ENCODE measurements at regions not wholly inside any gene's neighbourhood (a gene's known extent, or its start where the extent isn't known, plus 50 kb on each side); places are given as distances from the start of the nearest gene placed in this dataset.
"Not testable (repeated sequence)": the region's sequence is repeated elsewhere in the genome, so short reads cannot be mapped to it uniquely, and the experiment has no call there.

GRCh38 chr12:8308611-8309010 lies 81.2 kb upstream of the FAM90A1 start:
- TF ChIP-seq CTCF (conservative IDR thresholded peaks at IDR 0.05; ENCODE audit: low read length); EZH2phosphoT487 (IDR thresholded peaks at IDR 0.05; ENCODE audit: borderline replicate concordance): not testable (repeated sequence)

Data from Loucy (cell line).